C4-2B (cell line): ENCODE measurements at regions not wholly inside any gene's neighbourhood (a gene's known extent, or its start where the extent isn't known, plus 50 kb on each side); places are given as distances from the start of the nearest gene placed in this dataset.

Experiments
- CTCF ChIP-seq: fragments of 450-650 bp; conservative IDR thresholded peaks from 2 replicates; pipeline ENCODE4 v1.5.1; 2017; ENCODE audit warnings: mild to moderate bottlenecking
- ZFX ChIP-seq: fragments of 450-650 bp; IDR thresholded peaks from 2 replicates; pipeline ENCODE4 v1.6.1; 2017

- no peak for TF ChIP-seq CTCF
- TF ChIP-seq ZFX: no peak
Observed at GRCh38 chr7:12926206-12926605, 238.8 kb downstream of the ARL4A start.
